T-helper 9 cell (primary cell): ENCODE measurements at regions not wholly inside any gene's neighbourhood (a gene's known extent, or its start where the extent isn't known, plus 50 kb on each side); places are given as distances from the start of the nearest gene placed in this dataset.
A peak's percentile ranks its signal among the peaks of the same experiment; 100 is the strongest.
"Not testable (repeated sequence)": the region's sequence is repeated elsewhere in the genome, so short reads cannot be mapped to it uniquely, and the experiment has no call there.

Experiments used
- DNase-seq: peaks from one replicate; pipeline ENCODE4 v3.0.0-alpha.2; 2020

DNA sequence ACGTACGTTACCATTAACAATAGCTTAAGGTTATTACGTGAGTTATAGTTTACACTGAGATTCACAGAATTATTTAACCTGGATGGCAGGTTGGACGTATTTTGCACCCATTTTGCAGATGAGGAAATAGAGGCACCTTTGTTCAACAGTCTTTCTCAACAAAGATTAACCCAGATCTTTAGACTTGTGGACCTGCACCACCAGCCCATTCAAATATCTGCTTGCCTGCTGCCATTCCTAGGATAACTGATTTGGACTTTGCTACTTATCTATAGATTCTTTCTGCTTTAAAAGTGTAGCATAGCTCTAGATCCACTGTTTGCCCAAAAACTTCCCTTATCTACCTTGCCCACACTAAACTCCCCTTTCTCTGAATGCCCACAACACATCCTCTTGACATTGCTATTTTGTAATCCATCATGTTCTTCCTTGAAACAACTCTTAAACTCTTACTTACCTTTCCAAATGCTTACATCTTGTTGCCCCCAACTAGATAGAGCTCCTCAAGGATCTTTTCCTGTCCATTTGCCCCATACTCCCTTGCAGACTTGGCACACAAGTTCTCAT lies 56.4 kb upstream of the TNFAIP3 start:
- DNase-seq: no peak

DNA sequence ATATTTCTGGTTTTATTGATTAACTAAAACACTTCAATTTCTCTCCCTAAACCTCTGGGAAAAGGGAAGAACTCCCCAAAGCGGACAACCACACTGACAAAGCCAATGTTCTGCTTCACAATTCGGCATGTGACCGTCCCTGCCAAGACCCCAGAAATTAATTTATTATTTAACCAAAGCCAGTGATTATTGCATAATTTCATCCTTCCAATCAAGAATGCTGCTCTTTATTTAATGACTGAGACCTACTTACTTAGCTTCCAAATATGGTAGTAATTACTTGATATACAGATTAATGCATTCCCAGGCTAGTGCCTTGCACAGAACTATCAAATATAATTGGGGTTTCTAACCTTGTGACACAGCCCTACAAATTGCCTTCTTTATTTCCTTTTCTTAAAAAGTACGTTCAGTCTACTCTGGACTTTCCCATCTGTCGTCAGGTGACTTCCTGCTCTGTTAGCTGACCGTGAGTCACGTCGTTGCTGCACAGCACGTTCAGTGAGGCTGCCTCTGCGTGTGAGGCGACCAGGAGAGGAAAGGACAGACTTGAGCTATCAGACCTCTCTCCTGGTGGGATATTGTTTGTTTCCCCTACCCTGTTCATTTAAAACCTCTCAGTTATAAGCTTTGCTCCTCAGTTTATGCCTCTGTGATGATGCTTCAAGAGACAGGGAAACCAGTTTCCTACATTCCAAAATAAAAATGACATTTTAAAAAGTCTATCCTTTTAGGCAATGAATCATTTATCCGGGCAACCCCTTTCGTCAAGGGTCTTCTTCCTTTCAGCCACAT lies 55.7 kb upstream of the TNFAIP3 start:
- peak; percentile 70 for DNase-seq

DNA sequence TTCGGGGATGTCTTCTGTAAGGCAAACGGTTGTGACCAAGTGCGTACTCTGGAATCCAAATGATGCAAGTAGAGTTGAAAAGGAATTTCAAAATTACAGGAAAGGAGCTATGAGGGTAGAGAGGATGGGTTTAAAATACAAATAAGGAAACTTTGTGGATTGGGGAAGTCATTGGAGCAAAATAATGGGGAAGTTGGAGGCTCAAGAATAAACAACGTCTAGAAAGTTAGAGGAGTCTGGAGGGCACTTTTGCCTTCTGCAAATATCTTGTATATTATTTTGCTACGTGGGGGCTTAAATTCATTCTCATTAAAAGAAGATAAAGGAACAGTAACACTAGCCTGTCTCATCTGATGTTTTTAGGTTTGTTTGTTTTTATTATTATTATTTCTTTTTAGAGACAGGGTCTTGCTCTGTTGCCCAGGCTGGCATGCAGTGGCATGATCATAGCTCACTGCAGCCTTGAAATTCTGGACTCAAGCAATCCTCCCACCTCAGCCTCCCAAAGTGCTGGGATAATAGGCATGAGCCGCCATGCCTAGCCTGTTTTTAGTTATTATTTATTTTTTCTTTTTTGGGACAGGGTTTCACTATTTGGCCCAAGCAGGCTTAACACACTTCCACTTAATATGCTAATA lies 55.0 kb upstream of the TNFAIP3 start:
- no peak for DNase-seq

DNA sequence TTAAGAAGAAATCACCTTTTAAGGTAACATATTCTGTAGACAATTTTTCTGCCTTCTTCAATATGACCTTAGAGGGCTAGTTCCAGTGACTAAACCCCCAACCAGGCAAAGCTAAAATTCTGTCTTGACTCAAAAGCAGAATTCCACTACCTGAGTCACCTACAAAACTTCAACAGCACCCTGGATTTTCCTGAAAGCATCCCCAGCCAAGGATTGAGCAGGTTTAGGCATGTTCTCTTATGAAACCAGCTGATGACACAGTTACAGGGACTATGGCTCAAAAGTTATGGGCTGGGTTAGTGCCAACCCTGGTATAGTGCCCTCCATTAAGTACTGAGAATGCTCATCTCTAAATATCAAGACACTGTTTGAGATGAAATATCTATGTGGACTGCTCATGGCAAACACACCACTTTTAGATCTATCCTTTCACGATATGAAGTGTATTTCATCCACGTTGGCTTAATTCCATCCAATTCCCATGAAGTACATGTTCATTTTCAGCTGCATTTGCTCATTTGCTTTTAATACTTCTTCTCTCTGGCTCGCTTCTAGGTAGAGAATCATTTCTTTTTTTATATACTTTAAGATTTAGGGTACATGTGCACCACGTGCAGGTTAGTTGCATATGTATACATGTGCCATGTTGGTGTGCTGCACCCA lies 53.6 kb upstream of the TNFAIP3 start:
- no peak for DNase-seq

DNA sequence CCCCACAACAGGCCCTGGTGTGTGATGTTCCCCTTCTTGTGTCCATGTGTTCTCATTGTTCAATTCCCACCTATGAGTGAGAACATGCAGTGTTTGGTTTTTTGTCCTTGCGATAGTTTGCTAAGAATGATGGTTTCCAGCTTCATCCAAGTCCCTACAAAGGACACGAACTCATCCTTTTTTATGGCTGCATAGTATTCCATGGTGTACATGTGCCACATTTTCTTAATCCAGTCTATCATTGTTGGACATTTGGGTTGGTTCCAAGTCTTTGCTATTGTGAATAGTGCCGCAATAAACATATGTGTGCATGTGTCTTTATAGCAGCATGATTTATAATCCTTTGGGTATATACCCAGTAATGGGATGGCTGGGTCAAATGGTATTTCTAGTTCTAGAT lies 53.0 kb upstream of the TNFAIP3 start:
- not testable (repeated sequence) for DNase-seq

DNA sequence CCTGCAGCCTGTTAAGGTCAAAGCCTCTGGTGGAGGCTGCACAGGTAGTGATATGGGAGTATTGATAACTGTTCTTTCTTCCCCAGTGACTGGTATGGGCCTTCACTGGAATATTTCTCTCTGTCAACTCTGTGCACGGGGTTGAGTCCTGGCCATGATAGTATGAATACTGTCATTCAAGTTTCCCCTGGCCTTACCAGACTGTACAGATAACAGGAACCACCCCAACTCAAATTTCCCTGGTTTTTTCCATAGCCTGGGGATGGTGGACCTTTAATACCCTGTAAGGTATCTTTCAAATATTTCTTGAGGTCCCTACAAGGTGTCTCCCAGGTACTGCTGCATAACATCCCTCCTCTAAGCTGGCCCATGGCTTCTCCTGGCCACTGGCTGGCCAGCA lies 51.4 kb upstream of the TNFAIP3 start:
- DNase-seq: no peak

DNA sequence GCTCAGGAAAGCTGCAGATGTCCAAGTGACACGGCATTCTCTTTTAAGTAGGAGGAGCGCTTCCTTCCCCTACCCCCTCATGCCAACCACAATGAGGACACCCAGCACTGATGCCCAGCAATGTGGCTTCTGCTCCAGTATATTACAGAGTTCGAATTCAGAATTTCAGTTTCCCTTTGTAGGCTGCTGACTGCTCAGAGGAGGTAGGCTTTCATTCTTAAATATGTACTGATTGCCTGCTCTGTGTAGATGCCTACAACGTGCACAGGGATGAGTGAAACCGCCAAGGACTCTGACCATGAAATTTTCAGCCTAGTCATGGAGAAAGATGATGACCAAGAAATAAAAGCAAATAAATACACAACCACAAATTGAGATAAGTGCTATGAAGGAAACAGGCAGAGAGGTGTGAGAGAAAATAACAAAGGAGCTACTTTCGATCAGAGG lies 50.9 kb upstream of the TNFAIP3 start:
- no peak for DNase-seq

DNA sequence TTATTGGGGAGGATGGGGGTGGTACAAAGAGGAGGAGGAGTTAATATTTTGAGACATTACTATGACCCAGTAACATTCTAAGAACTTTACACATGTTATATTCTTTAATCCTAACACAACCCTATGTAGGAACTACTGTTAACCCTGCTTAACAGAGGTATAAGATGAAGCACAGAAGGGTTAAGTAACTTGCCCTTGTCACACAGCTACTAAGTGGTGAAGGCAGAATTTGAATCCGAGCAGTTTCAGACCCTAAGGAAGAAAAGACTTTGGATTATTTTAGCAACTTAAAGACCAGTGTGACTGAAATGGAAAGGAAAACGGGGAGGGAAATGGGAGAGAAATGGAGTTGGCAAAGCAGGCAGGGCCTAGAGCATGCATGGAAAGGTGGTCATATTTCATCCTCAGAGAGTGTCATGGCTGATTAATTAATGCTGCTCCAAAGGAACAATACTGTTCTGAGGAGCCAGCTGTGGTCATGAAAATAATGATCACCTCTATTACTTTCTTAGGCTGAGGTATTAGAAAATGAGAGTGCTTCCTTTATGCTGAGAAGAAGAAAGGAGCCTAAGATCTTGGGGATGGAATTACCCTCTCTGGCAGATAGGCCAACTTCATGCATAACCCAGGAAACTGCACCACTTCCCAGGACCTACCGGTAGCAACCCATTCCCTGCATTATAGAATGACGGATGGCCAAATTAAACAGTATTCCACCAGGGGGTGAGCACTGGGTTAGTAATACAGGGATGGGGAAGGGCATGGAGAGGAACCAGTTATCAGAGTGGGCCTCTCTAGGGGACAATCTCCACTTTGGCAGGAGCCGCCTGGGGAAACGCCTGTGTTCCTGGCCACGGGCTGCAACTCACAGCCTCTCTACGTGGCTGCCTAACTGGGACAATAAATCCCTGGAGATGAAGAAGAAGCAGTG lies 50.1 kb upstream of the TNFAIP3 start:
- no peak for DNase-seq
